Endothelial cell of umbilical vein (primary cell): ENCODE measurements at regions not wholly inside any gene's neighbourhood (a gene's known extent, or its start where the extent isn't known, plus 50 kb on each side); places are given as distances from the start of the nearest gene placed in this dataset.

Experiments used
- BruUV-seq: library from RNA; stranded (reverse); fragments of 400-500 nt; replicated peaks from 2 replicates; lab custom pipeline; 2021; lab: Mats Ljungman, UMichigan
- CTCF ChIA-PET: fragments of 300-600, 350-600 bp; sonication (Branson Sonifier 250); formaldehyde crosslinking; loops from one replicate; lab custom pipeline; 2021; ENCODE audit warnings: antibody characterized with exemption, inconsistent platforms; lab: Charles Lee
- POLR2A ChIA-PET: fragments of 300-600, 350-600 bp; sonication (Branson Sonifier 250); formaldehyde crosslinking; loops from one replicate; lab custom pipeline; 2021; ENCODE audit warnings: antibody characterized with exemption, inconsistent platforms; lab: Charles Lee
- DNase-seq: peaks from one replicate; pipeline ENCODE4 v3.0.0-alpha.2; 2011; ENCODE audit warnings: low read depth, low spot score
- FAIRE-seq: peaks from 2 replicates; lab custom pipeline; 2011; peaks lifted over from hg19 to GRCh38; lab: Jason Lieb, UNC
- H2AFZ ChIP-seq: 2 replicates; pipeline ENCODE4 v1.6.0; 2012; ENCODE audit warnings: low read depth, low read length, control low read depth, inconsistent platforms
- H3K27ac ChIP-seq: 2 replicates; pipeline ENCODE4 v1.5.1; 2011; ENCODE audit warnings: low read depth, mild to moderate bottlenecking, control low read depth, low read length, moderate library complexity; ENCODE audit not compliant: insufficient read depth
- H3K27me3 ChIP-seq, 2 experiments: 2 replicates each; pipeline versions ENCODE4 v1.6.0 to v1.6.1; 2011; ENCODE audit warnings: low read length in 2 of 2, mixed read lengths in 1 of 2; ENCODE audit not compliant: control insufficient read depth in 2 of 2, insufficient read depth in 2 of 2
- H3K36me3 ChIP-seq, 2 experiments: 2 replicates in 1 of 2; 3 replicates in 1 of 2; pipeline ENCODE4 v1.5.1; 2011; ENCODE audit warnings: low read length in 2 of 2, mild to moderate bottlenecking in 1 of 2, moderate library complexity in 1 of 2; ENCODE audit not compliant: control insufficient read depth in 2 of 2, insufficient read depth in 2 of 2; ENCODE audit errors: extremely low read depth in 1 of 2
- H3K4me1 ChIP-seq: 3 replicates; pipeline ENCODE4 v1.5.1; 2011; ENCODE audit warnings: mild to moderate bottlenecking, low read length; ENCODE audit not compliant: control insufficient read depth, insufficient read depth; ENCODE audit errors: extremely low read depth
- H3K4me2 ChIP-seq: 2 replicates; pipeline ENCODE4 v1.6.1; 2011; ENCODE audit warnings: low read length, control low read depth, mixed read lengths; ENCODE audit not compliant: insufficient read depth
- H3K4me3 ChIP-seq, 3 experiments: fragments of 200-600 bp in 1 of 3; sonication (generic), shearing (Covaris generic) in 1 of 3; replicated peaks in 1 of 3; 2 replicates each; pipeline ENCODE4 v1.5.1; 2011 to 2016; ENCODE audit warnings: control low read depth in 3 of 3, low read length in 3 of 3, mild to moderate bottlenecking in 2 of 3, inconsistent platforms in 1 of 3, low read depth in 1 of 3, moderate library complexity in 1 of 3; ENCODE audit not compliant: insufficient read depth in 1 of 3
- H3K79me2 ChIP-seq: 2 replicates; pipeline ENCODE4 v1.6.0; 2012; ENCODE audit warnings: low read length, inconsistent platforms; ENCODE audit not compliant: control insufficient read depth, insufficient read depth
- H3K9ac ChIP-seq: replicated peaks from 2 replicates; pipeline ENCODE3; 2011; ENCODE audit warnings: low read length, control low read depth; ENCODE audit not compliant: insufficient read depth; ENCODE audit errors: extremely low read depth
- H3K9me1 ChIP-seq: replicated peaks from 3 replicates; pipeline ENCODE4 v1.6.0; 2011; ENCODE audit warnings: mild to moderate bottlenecking, low read length; ENCODE audit not compliant: control insufficient read depth, insufficient read depth; ENCODE audit errors: extremely low read depth
- H3K9me3 ChIP-seq: replicated peaks from 2 replicates; pipeline ENCODE4 v1.5.1; 2012; ENCODE audit warnings: low read length, inconsistent platforms; ENCODE audit not compliant: control insufficient read depth, insufficient read depth
- H4K20me1 ChIP-seq: replicated peaks from 2 replicates; pipeline ENCODE3; 2011; ENCODE audit warnings: mild to moderate bottlenecking, low read length; ENCODE audit not compliant: control insufficient read depth, insufficient read depth; ENCODE audit errors: extremely low read depth
- FOS ChIP-seq: IDR thresholded peaks from 2 replicates; pipeline ENCODE4 v1.6.1; 2011; ENCODE audit warnings: mild to moderate bottlenecking, low read length, moderate library complexity, borderline replicate concordance; ENCODE audit not compliant: insufficient read depth
- GATA2 ChIP-seq: IDR thresholded peaks from 2 replicates; pipeline ENCODE4 v1.7.0; 2011; ENCODE audit warnings: low read depth, mild to moderate bottlenecking, moderate library complexity, mixed read lengths, low read length; ENCODE audit not compliant: insufficient read length, insufficient read depth
- JUN ChIP-seq: IDR thresholded peaks from 2 replicates; pipeline ENCODE4 v1.6.1; 2011; ENCODE audit warnings: borderline replicate concordance, low read depth; ENCODE audit not compliant: insufficient read length, insufficient read depth
- MYC ChIP-seq: IDR thresholded peaks from one replicate; pipeline ENCODE4 v1.6.1; 2011; ENCODE audit warnings: mild to moderate bottlenecking, low read depth, low read length
- POLR2A ChIP-seq: IDR thresholded peaks from 2 replicates; pipeline ENCODE4 v1.6.1; 2012; ENCODE audit warnings: low read depth, mild to moderate bottlenecking, control low read depth, low read length
- POLR2AphosphoS5 ChIP-seq: IDR thresholded peaks from 2 replicates; pipeline ENCODE4 v1.6.1; 2012; ENCODE audit warnings: low read depth, mild to moderate bottlenecking, control low read depth, low read length, moderate library complexity; ENCODE audit not compliant: insufficient read depth
- dilution Hi-C: fragments of 300-500 bp; cut with MboI; formaldehyde crosslinking; loops from one replicate; pipeline ENCODE4 v1.15.0; 2019; ENCODE audit warnings: low sequenced_read_pairs; ENCODE audit not compliant: extremely low pct_ligation_motif_present
- intact Hi-C: fragments of 100-400 bp; cut with micrococcal nuclease; formaldehyde crosslinking; loops from one replicate; pipeline ENCODE4 v1.10.0; 2022
- TF ChIP-seq, protein P1 (sequence below), 2 donors: IDR thresholded peaks; 1 replicate in 1 of 2; 2 replicates in 1 of 2; pipeline ENCODE4 v1.5.1; 2011; ENCODE audit warnings: low read length in 2 of 2, mild to moderate bottlenecking in 2 of 2, moderate library complexity in 2 of 2, control low read depth in 1 of 2, inconsistent platforms in 1 of 2, low read depth in 1 of 2; ENCODE audit not compliant: insufficient read depth in 1 of 2; ENCODE audit errors: extremely low read depth in 1 of 2

DNA sequence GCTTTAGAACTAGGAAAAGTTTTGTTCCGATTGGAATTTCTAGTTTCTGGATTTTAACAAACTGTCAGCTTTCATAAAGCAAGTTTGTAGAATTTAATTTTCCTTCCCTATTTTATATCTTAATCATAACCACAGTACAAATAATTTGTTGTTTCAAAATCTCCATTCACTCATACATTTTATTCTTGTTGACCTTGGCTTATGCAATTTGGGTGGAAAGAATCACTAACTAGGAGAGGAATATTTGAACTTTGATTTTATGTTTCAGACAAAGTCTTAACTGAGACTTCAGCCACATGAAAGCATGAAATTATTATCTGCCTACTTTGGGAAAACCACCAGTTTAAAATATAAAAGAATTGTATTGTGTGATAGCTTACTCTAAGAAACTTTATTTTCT, 427.9 kb downstream of the SPRY1 start:
- CTCF ChIA-PET: no interaction called here
- intact Hi-C loops: no loop called here
- TF ChIP-seq JUN: no peak
- TF ChIP-seq FOS: no peak
- TF ChIP-seq MYC: no peak
- TF ChIP-seq POLR2A: no peak
- TF ChIP-seq GATA2: no peak
- TF ChIP-seq, protein P1, sequence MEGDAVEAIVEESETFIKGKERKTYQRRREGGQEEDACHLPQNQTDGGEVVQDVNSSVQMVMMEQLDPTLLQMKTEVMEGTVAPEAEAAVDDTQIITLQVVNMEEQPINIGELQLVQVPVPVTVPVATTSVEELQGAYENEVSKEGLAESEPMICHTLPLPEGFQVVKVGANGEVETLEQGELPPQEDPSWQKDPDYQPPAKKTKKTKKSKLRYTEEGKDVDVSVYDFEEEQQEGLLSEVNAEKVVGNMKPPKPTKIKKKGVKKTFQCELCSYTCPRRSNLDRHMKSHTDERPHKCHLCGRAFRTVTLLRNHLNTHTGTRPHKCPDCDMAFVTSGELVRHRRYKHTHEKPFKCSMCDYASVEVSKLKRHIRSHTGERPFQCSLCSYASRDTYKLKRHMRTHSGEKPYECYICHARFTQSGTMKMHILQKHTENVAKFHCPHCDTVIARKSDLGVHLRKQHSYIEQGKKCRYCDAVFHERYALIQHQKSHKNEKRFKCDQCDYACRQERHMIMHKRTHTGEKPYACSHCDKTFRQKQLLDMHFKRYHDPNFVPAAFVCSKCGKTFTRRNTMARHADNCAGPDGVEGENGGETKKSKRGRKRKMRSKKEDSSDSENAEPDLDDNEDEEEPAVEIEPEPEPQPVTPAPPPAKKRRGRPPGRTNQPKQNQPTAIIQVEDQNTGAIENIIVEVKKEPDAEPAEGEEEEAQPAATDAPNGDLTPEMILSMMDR (IDR thresholded peaks at IDR 0.05; ENCODE audit: extremely low read depth in 1 of 2, insufficient read depth in 1 of 2, low read depth in 1 of 2, low read length in 2 of 2): no peak
- TF ChIP-seq POLR2AphosphoS5: no peak
- Histone ChIP-seq H3K4me1 (peaks cover 12% of the 10 kb centered on the region), H3K9me1 (no peaks in the 10 kb centered on the region), H3K9me3 (no peaks in the 10 kb centered on the region), H3K4me3 (no peak overlapping the region), H3K79me2 (no peaks in the 10 kb centered on the region), H3K27ac (no peak overlapping the region), H3K4me2 (no peak overlapping the region), H3K27me3 (no peaks in the 10 kb centered on the region), H3K36me3 (no peaks in the 10 kb centered on the region), H3K9ac (no peak overlapping the region), H2AFZ (no peak overlapping the region), H4K20me1 (no peaks in the 10 kb centered on the region)
- POLR2A ChIA-PET: no interaction called here
- no TSS peak for BruUV-seq
- dilution Hi-C loops: no loop called here
- no peak for FAIRE-seq
- no peak for DNase-seq
